ENCODE measurements at regions not wholly inside any gene's neighbourhood (a gene's known extent, or its start where the extent isn't known, plus 50 kb on each side); places are given as distances from the start of the nearest gene placed in this dataset.

DNA sequence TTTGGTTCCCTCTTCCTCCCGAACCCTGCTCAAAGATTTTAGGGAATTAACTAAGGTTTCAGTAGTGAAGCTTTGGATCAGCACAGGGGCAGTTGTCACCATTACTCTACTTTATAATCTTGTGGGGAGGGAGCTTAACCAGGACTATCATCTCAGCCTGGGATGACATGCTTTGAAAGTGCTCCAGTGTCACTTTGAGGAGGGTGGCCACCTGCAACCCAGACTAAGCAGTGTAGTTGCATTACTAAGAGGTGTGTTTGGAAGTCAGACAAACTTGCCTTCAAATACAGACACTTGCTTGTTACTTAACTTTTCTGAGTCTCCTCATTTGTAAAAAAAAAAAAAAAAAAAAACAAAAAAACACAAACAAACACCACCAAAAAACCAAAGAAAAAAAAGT, 340.3 kb upstream of the TBL1XR1 start:
- no peak overlapping the region for H3K4me3 ChIP-seq (ENCODE audit: low read depth, low read length)
- TF ChIP-seq, protein P1, sequence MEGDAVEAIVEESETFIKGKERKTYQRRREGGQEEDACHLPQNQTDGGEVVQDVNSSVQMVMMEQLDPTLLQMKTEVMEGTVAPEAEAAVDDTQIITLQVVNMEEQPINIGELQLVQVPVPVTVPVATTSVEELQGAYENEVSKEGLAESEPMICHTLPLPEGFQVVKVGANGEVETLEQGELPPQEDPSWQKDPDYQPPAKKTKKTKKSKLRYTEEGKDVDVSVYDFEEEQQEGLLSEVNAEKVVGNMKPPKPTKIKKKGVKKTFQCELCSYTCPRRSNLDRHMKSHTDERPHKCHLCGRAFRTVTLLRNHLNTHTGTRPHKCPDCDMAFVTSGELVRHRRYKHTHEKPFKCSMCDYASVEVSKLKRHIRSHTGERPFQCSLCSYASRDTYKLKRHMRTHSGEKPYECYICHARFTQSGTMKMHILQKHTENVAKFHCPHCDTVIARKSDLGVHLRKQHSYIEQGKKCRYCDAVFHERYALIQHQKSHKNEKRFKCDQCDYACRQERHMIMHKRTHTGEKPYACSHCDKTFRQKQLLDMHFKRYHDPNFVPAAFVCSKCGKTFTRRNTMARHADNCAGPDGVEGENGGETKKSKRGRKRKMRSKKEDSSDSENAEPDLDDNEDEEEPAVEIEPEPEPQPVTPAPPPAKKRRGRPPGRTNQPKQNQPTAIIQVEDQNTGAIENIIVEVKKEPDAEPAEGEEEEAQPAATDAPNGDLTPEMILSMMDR (conservative IDR thresholded peaks at IDR 0.05; ENCODE audit: low read depth, low read length), result no peak
- DNase-seq (ENCODE audit: low read depth), result no peak

DNA sequence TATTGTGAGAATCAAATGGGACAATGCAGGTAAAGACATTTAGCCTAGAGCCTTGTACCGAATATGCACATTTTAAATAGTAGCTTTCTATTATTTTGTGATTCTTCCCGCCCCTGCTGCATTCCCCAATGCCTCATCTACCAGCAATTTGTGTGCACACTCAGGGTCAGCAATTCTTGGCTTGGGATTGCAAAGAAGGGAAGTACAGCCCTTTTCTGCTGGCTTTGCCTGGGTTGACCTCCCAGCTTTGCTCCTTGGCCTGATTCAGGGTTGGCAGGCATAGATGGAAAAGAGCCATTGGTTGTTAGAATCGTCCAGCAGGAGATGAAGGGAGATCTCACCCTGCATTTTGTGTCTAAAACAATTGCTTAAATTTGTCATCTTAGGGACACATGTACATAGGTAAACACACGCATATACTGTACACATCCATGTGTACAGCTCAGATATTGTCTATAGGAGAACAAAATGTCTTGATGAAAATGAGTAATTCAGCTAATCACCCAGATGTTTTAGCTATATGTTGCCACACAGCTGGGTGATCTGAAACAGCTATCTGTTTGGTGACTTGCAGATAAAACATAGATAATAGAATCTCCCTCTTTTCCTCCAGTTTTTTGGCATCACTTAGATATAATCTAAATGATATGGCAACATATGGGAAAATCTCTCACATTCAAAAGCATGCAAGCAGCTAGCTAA, 340.9 kb upstream of the TBL1XR1 start:
- DNase-seq (ENCODE audit: low read depth), result peak; percentile 87
- H3K4me3 ChIP-seq (ENCODE audit: low read depth, low read length), result no peak overlapping the region
- TF ChIP-seq, protein P1 (conservative IDR thresholded peaks at IDR 0.05; ENCODE audit: low read depth, low read length), result no peak

DNA sequence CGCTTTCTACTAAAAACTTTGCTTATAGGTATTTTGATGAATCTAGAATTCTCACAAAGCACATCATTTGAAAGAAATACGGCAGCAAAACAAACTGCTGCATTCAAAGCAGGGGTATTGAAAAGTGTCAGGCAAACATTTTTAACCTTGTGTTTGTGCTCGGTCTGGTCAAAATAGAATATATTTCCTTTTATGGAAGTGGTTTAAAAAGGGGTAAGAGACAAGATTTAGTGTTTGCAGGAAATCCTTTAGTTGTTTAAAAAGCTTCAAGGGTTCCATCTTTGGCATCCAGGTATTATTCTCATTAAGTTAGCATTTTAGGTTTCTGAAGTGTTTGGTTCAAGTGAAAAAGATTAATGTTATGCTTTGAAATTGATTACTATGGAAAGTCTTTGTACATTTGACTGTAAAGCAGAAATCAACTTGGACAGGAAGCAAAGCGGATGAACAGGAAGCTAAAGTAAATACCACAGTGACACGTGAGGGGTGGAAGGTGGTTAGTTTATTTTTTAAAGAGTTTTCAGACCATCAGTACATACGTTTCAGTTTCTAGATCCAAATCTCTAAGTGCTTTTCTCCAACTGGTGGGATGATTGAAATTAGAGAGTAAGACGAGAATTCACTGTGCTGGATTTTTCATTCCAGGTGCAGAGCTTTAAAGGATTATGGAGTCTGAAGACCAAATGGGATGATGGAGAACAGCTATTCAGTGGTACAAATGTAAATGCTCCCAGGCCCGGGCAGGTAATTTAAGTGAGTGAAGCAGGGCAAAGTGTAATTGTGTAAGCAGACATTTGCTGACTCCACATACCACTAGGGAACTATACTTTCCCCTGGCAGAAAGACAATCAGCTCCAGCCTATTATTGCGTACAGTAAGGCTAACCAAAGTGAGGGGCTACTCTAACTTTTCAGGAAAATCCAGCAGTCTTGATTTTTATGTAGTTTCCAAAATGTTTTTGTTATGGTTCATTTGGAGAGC, 341.8 kb upstream of the TBL1XR1 start:
- no peak overlapping the region for H3K4me3 ChIP-seq (ENCODE audit: low read depth, low read length)
- DNase-seq (ENCODE audit: low read depth), result peak; percentile 51
- TF ChIP-seq, protein P1 (conservative IDR thresholded peaks at IDR 0.05; ENCODE audit: low read depth, low read length), result no peak

DNA sequence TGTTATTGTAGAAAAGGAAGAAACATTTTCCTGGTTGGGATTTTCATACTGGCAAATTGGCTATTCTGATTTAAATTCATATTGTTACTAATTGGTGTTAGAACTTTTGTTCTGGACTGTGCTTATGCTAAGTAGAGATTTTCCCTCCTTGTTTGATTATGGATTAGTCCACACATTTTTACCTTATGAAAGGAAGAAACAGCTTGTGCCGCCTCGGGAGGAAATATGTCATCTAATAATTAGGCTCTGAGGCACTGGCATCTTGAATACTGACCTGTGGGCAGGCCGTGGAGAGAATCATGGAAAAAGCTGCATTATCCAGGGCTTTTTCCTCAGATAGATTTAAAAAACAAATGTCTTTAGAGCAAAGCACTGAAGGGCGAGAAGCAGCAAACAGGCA, 344.3 kb upstream of the TBL1XR1 start:
- DNase-seq (ENCODE audit: low read depth), result no peak
- H3K4me3 ChIP-seq (ENCODE audit: low read depth, low read length), result no peak overlapping the region
- TF ChIP-seq, protein P1 (conservative IDR thresholded peaks at IDR 0.05; ENCODE audit: low read depth, low read length), result no peak

DNA sequence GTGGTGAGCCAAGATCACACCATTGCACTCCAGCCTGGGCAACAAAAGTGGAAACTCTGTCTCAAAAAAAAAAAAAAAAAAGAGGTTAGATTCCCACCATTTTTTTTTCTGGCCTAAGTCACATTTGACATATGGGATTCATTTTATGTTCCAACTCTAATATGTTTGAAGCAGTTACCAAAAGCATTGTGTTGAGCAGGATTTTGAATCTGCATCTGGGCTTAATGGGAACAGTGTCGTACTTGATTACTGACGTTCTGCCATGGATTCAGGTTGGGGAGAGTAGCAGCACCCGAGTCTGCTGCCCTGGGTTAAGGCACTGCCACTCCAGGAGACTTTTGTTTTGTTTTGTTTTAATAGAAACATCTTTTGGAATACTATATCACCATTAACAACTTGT, 348.7 kb upstream of the TBL1XR1 start:
- no peak overlapping the region for H3K4me3 ChIP-seq (ENCODE audit: low read depth, low read length)
- no peak for DNase-seq (ENCODE audit: low read depth)
- TF ChIP-seq, protein P1 (conservative IDR thresholded peaks at IDR 0.05; ENCODE audit: low read depth, low read length), result no peak

DNA sequence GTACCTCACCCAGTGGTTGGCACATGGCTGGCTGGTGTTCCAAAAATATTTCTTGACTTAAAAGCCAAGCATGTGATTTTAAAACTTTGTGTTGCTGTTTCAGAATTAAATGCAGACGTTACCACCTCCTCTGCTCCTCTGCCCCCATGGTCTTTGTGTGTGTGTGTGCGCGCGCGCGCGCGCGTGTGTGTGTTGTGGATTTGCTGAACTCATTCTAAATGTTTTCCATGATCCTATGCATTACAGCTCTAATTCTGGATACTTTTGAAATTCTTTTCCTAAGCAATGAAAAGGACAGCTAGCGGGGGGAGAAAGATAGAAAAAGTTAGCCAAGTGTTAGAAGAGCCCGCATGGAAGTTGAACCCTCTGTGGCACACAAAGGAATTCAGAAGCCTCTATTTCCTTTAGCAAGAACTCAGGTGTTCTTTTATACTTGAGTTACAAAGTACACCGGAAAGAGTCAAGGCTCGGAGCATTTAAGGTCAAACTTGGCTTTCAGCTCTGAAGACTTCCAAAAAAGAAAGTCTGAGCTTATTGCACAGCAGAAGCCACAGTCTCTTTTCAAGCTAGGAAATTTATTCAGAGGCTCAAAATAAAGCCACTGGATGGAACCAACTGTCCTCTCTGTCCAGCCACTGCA, 350.5 kb upstream of the TBL1XR1 start:
- TF ChIP-seq, protein P1 (conservative IDR thresholded peaks at IDR 0.05; ENCODE audit: low read depth, low read length), result no peak
- H3K4me3 ChIP-seq (ENCODE audit: low read depth, low read length), result no peak overlapping the region
- DNase-seq (ENCODE audit: low read depth), result no peak

All from choroid plexus epithelial cell (primary cell).